ENCODE measurements at regions not wholly inside any gene's neighbourhood (a gene's known extent, or its start where the extent isn't known, plus 50 kb on each side); places are given as distances from the start of the nearest gene placed in this dataset.

DNA sequence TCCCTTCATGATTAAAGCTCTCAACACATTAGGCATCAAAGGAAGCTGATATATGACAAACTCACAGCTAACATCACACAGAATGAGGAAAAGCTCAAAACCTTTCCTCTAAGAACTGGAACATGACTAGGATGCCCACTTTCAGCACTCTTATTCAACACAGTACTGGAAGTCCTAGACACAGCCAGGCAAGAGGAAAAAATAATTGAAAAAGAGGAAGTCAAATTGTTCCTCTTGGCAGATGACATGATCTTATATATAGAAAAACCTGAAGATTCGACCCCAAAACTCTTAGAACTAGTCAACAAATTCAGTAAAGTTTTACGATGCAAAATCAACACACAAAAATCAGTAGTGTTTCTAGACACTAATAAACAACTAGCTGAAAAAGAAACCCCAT, 144.3 kb upstream of the NREP start:
- H3K9me2 ChIP-seq (ENCODE audit: insufficient read depth, low read length) = no peaks in the 10 kb centered on the region
- H3K27ac ChIP-seq (ENCODE audit: low read length) = no peak overlapping the region
- H3K9me3 ChIP-seq (ENCODE audit: low read length) = peaks cover 3% of the 10 kb centered on the region
- TF ChIP-seq MXI1 (conservative IDR thresholded peaks at IDR 0.05; ENCODE audit: poor library complexity, severe bottlenecking) (no peak), POLR2AphosphoS5 (IDR thresholded peaks at IDR 0.05) (no peak), SMC3 (conservative IDR thresholded peaks at IDR 0.05; ENCODE audit: poor library complexity) (no peak), RAD21 (conservative IDR thresholded peaks at IDR 0.05) (no peak), EP300 (conservative IDR thresholded peaks at IDR 0.05; ENCODE audit: poor library complexity, severe bottlenecking) (no peak), EZH2 (IDR thresholded peaks at IDR 0.05; ENCODE audit: borderline replicate concordance, insufficient read depth, low read length, poor library complexity, severe bottlenecking) (no peak), TAF1 (IDR thresholded peaks at IDR 0.05; ENCODE audit: low read depth) (no peak)
- TF ChIP-seq, protein P1, sequence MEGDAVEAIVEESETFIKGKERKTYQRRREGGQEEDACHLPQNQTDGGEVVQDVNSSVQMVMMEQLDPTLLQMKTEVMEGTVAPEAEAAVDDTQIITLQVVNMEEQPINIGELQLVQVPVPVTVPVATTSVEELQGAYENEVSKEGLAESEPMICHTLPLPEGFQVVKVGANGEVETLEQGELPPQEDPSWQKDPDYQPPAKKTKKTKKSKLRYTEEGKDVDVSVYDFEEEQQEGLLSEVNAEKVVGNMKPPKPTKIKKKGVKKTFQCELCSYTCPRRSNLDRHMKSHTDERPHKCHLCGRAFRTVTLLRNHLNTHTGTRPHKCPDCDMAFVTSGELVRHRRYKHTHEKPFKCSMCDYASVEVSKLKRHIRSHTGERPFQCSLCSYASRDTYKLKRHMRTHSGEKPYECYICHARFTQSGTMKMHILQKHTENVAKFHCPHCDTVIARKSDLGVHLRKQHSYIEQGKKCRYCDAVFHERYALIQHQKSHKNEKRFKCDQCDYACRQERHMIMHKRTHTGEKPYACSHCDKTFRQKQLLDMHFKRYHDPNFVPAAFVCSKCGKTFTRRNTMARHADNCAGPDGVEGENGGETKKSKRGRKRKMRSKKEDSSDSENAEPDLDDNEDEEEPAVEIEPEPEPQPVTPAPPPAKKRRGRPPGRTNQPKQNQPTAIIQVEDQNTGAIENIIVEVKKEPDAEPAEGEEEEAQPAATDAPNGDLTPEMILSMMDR (IDR thresholded peaks at IDR 0.05; ENCODE audit: poor library complexity, severe bottlenecking) = no peak
- TF ChIP-seq, protein P2, sequence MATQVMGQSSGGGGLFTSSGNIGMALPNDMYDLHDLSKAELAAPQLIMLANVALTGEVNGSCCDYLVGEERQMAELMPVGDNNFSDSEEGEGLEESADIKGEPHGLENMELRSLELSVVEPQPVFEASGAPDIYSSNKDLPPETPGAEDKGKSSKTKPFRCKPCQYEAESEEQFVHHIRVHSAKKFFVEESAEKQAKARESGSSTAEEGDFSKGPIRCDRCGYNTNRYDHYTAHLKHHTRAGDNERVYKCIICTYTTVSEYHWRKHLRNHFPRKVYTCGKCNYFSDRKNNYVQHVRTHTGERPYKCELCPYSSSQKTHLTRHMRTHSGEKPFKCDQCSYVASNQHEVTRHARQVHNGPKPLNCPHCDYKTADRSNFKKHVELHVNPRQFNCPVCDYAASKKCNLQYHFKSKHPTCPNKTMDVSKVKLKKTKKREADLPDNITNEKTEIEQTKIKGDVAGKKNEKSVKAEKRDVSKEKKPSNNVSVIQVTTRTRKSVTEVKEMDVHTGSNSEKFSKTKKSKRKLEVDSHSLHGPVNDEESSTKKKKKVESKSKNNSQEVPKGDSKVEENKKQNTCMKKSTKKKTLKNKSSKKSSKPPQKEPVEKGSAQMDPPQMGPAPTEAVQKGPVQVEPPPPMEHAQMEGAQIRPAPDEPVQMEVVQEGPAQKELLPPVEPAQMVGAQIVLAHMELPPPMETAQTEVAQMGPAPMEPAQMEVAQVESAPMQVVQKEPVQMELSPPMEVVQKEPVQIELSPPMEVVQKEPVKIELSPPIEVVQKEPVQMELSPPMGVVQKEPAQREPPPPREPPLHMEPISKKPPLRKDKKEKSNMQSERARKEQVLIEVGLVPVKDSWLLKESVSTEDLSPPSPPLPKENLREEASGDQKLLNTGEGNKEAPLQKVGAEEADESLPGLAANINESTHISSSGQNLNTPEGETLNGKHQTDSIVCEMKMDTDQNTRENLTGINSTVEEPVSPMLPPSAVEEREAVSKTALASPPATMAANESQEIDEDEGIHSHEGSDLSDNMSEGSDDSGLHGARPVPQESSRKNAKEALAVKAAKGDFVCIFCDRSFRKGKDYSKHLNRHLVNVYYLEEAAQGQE (IDR thresholded peaks at IDR 0.05; ENCODE audit: borderline replicate concordance) = no peak
- H3K9ac ChIP-seq (ENCODE audit: low read length) = no peak overlapping the region
- no peaks in the 10 kb centered on the region for H3K36me3 ChIP-seq (ENCODE audit: insufficient read depth, low read length)
- no peak overlapping the region for H3K4me3 ChIP-seq (ENCODE audit: low read length)
- H3K4me2 ChIP-seq (ENCODE audit: low read length) = no peak overlapping the region
- H3F3A ChIP-seq (ENCODE audit: insufficient read depth, low read length, poor library complexity, severe bottlenecking) = no peaks in the 10 kb centered on the region
- H3K27me3 ChIP-seq (ENCODE audit: insufficient read depth, low read depth, low read length) = no peaks in the 10 kb centered on the region
- H2AFZ ChIP-seq (ENCODE audit: low read depth, low read length) = no peak overlapping the region
- H4K20me1 ChIP-seq (ENCODE audit: insufficient read depth) = no peaks in the 10 kb centered on the region
- H3K79me2 ChIP-seq (replicated peaks; ENCODE audit: insufficient read depth, low read length) = no peaks in the 10 kb centered on the region

DNA sequence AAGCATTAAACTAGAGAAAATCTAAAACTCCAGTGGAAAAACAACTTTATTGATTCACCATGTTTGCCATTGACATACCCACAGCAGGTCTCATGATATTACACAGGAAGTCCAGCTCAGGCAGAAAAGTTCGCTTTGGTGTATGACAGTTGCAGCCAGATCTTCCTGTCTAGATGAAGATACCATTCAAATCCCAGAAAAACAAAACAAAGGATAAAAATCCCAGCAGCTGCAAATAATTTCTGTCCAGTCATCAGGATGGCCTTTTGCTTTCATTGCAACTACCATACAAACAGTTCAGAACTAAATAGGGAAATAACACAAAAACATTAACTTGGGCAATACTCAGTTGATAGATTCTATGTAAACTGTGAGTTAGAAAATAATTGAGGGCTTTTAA, 136.0 kb upstream of the NREP start:
- Histone ChIP-seq H3K4me2 (ENCODE audit: low read length) (no peak overlapping the region), H2AFZ (ENCODE audit: low read depth, low read length) (no peak overlapping the region), H3K9me2 (ENCODE audit: insufficient read depth, low read length) (no peaks in the 10 kb centered on the region), H3K27ac (ENCODE audit: low read length) (no peak overlapping the region), H3K4me3 (ENCODE audit: low read length) (no peak overlapping the region), H3K36me3 (ENCODE audit: insufficient read depth, low read length) (no peaks in the 10 kb centered on the region), H3K9ac (ENCODE audit: low read length) (no peak overlapping the region), H3K9me3 (ENCODE audit: low read length) (no peaks in the 10 kb centered on the region), H3K79me2 (replicated peaks; ENCODE audit: insufficient read depth, low read length) (no peaks in the 10 kb centered on the region), H3K27me3 (ENCODE audit: insufficient read depth, low read depth, low read length) (no peaks in the 10 kb centered on the region), H3F3A (ENCODE audit: insufficient read depth, low read length, poor library complexity, severe bottlenecking) (no peaks in the 10 kb centered on the region), H4K20me1 (ENCODE audit: insufficient read depth) (no peaks in the 10 kb centered on the region)
- TF ChIP-seq SMC3 (conservative IDR thresholded peaks at IDR 0.05; ENCODE audit: poor library complexity) (no peak), MXI1 (conservative IDR thresholded peaks at IDR 0.05; ENCODE audit: poor library complexity, severe bottlenecking) (no peak), POLR2AphosphoS5 (IDR thresholded peaks at IDR 0.05) (no peak), TAF1 (IDR thresholded peaks at IDR 0.05; ENCODE audit: low read depth) (no peak), EZH2 (IDR thresholded peaks at IDR 0.05; ENCODE audit: borderline replicate concordance, insufficient read depth, low read length, poor library complexity, severe bottlenecking) (no peak)
- TF ChIP-seq, protein P2 (IDR thresholded peaks at IDR 0.05; ENCODE audit: borderline replicate concordance) = no peak

Data from neural cell (in vitro differentiated cells).